ENCODE measurements at regions not wholly inside any gene's neighbourhood (a gene's known extent, or its start where the extent isn't known, plus 50 kb on each side); places are given as distances from the start of the nearest gene placed in this dataset.

DNA sequence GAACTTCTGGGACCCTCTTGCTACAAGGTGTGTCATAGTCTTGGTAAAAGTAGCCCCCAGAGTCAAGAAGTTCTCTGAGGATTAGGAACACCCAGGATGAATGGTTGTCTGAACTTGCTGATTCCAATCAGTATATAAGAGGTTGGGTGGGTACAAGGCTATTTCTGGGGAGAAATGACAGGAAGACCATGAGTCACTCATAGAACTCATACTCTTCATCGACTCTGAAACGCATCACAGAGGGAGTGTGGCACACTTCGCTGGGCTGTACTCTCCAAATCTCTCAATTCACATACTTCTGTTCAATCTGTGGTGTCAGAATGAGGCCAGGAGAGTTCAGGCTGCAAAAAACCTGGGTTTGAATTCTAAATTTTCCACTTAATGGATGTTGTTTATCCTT, 193.2 kb upstream of the LEF1 start:
- ChIA-PET POLR2A (no interaction called here), CTCF (ENCODE audit: low intra/inter-chr PET ratio, low total read pairs) (no interaction called here)
- in situ Hi-C loops (cut with HindIII; ENCODE audit: extremely low pct_ligation_motif_present, low pct_unique_long_range_greater_than_20kb) (no loop called here), intact Hi-C loops (cut with micrococcal nuclease; ENCODE audit: unreplicated experiment) (no loop called here)
- 0% methylated on average over 3 of the region's 3 CpGs for WGBS (ENCODE audit: low lambda C conversion rate)
- no peak for DNase-seq (ENCODE audit: low spot score)
- no peaks in the 10 kb centered on the region for H3K4me1 ChIP-seq (ENCODE audit: insufficient read depth, low read length)
- no peak overlapping the region for H3K4me3 ChIP-seq (replicated peaks in 1 of 3; ENCODE audit: insufficient read depth in 1 of 3, low read depth in 2 of 3, low read length in 3 of 3)
- no peaks in the 10 kb centered on the region for H4K20me1 ChIP-seq (ENCODE audit: insufficient read depth, low read length)
- H2AFZ ChIP-seq (ENCODE audit: low read length) = no peak overlapping the region
- no peak for FAIRE-seq
- no peaks in the 10 kb centered on the region; a peak in 1 of 5 replicates for H3K27me3 ChIP-seq (ENCODE audit: control insufficient read depth in 1 of 2, insufficient read depth in 2 of 2, low read length in 2 of 2)
- TF ChIP-seq, protein P1, sequence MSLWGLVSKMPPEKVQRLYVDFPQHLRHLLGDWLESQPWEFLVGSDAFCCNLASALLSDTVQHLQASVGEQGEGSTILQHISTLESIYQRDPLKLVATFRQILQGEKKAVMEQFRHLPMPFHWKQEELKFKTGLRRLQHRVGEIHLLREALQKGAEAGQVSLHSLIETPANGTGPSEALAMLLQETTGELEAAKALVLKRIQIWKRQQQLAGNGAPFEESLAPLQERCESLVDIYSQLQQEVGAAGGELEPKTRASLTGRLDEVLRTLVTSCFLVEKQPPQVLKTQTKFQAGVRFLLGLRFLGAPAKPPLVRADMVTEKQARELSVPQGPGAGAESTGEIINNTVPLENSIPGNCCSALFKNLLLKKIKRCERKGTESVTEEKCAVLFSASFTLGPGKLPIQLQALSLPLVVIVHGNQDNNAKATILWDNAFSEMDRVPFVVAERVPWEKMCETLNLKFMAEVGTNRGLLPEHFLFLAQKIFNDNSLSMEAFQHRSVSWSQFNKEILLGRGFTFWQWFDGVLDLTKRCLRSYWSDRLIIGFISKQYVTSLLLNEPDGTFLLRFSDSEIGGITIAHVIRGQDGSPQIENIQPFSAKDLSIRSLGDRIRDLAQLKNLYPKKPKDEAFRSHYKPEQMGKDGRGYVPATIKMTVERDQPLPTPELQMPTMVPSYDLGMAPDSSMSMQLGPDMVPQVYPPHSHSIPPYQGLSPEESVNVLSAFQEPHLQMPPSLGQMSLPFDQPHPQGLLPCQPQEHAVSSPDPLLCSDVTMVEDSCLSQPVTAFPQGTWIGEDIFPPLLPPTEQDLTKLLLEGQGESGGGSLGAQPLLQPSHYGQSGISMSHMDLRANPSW (CRISPR knock-in tag; IDR thresholded peaks at IDR 0.05; ENCODE audit: borderline replicate concordance) = no peak
- TF ChIP-seq, protein P2, sequence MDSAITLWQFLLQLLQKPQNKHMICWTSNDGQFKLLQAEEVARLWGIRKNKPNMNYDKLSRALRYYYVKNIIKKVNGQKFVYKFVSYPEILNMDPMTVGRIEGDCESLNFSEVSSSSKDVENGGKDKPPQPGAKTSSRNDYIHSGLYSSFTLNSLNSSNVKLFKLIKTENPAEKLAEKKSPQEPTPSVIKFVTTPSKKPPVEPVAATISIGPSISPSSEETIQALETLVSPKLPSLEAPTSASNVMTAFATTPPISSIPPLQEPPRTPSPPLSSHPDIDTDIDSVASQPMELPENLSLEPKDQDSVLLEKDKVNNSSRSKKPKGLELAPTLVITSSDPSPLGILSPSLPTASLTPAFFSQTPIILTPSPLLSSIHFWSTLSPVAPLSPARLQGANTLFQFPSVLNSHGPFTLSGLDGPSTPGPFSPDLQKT (CRISPR knock-in tag; IDR thresholded peaks at IDR 0.05; ENCODE audit: borderline replicate concordance) = no peak
- TF ChIP-seq ZSCAN20 (CRISPR knock-in tag; IDR thresholded peaks at IDR 0.05; ENCODE audit: borderline replicate concordance) = no peak
- TF ChIP-seq, protein P3, sequence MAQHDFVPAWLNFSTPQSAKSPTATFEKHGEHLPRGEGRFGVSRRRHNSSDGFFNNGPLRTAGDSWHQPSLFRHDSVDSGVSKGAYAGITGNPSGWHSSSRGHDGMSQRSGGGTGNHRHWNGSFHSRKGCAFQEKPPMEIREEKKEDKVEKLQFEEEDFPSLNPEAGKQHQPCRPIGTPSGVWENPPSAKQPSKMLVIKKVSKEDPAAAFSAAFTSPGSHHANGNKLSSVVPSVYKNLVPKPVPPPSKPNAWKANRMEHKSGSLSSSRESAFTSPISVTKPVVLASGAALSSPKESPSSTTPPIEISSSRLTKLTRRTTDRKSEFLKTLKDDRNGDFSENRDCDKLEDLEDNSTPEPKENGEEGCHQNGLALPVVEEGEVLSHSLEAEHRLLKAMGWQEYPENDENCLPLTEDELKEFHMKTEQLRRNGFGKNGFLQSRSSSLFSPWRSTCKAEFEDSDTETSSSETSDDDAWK (CRISPR knock-in tag; IDR thresholded peaks at IDR 0.05) = no peak
- no peak for TF ChIP-seq ZMYM4 (CRISPR knock-in tag; IDR thresholded peaks at IDR 0.05)
- TF ChIP-seq, protein P4, sequence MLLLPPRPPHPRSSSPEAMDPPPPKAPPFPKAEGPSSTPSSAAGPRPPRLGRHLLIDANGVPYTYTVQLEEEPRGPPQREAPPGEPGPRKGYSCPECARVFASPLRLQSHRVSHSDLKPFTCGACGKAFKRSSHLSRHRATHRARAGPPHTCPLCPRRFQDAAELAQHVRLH (CRISPR knock-in tag; IDR thresholded peaks at IDR 0.05; ENCODE audit: borderline replicate concordance, low read depth) = no peak
- TF ChIP-seq ATRX (CRISPR knock-in tag; IDR thresholded peaks at IDR 0.05; ENCODE audit: borderline replicate concordance) = no peak
- TF ChIP-seq KLF9 (CRISPR knock-in tag; IDR thresholded peaks at IDR 0.05; ENCODE audit: low read depth) = no peak
- no peak for TF ChIP-seq ZNF331 (CRISPR knock-in tag; IDR thresholded peaks at IDR 0.05)
- TF ChIP-seq ZNF235 (CRISPR knock-in tag; IDR thresholded peaks at IDR 0.05; ENCODE audit: borderline replicate concordance) = no peak
- TF ChIP-seq SIX1 (CRISPR knock-in tag; IDR thresholded peaks at IDR 0.05; ENCODE audit: borderline replicate concordance) = no peak
- TF ChIP-seq BCL6 (CRISPR knock-in tag; IDR thresholded peaks at IDR 0.05) = no peak
- TF ChIP-seq SMC3 (IDR thresholded peaks at IDR 0.05; ENCODE audit: low read length) = no peak
- TF ChIP-seq KLF15 (CRISPR knock-in tag; IDR thresholded peaks at IDR 0.05; ENCODE audit: borderline replicate concordance) = no peak
- no peak for TF ChIP-seq RFXANK (CRISPR knock-in tag; IDR thresholded peaks at IDR 0.05)
- TF ChIP-seq ZNF552 (CRISPR knock-in tag; IDR thresholded peaks at IDR 0.05; ENCODE audit: borderline replicate concordance) = no peak
- TF ChIP-seq, protein P5, sequence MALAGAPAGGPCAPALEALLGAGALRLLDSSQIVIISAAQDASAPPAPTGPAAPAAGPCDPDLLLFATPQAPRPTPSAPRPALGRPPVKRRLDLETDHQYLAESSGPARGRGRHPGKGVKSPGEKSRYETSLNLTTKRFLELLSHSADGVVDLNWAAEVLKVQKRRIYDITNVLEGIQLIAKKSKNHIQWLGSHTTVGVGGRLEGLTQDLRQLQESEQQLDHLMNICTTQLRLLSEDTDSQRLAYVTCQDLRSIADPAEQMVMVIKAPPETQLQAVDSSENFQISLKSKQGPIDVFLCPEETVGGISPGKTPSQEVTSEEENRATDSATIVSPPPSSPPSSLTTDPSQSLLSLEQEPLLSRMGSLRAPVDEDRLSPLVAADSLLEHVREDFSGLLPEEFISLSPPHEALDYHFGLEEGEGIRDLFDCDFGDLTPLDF (CRISPR knock-in tag; IDR thresholded peaks at IDR 0.05) = no peak
- no peaks in the 10 kb centered on the region for H3K79me2 ChIP-seq (ENCODE audit: insufficient read depth, low read length)
- H3K4me2 ChIP-seq (ENCODE audit: low read depth, low read length) = no peak overlapping the region
- no peaks in the 10 kb centered on the region for H3K9me3 ChIP-seq (ENCODE audit: low read length)
- no peak for ATAC-seq
- H3K27ac ChIP-seq (ENCODE audit: extremely low read length, insufficient read depth, low read length) = no peak overlapping the region
- H3K9ac ChIP-seq (ENCODE audit: insufficient read depth, low read depth, low read length) = no peak overlapping the region
- H3K36me3 ChIP-seq (replicated peaks in 1 of 2; ENCODE audit: control insufficient read depth in 1 of 2, insufficient read depth in 2 of 2, low read length in 2 of 2) = no peaks in the 10 kb centered on the region
- no TSS peak for BruUV-seq (replicated peaks)
